ENCODE measurements at regions not wholly inside any gene's neighbourhood (a gene's known extent, or its start where the extent isn't known, plus 50 kb on each side); places are given as distances from the start of the nearest gene placed in this dataset.
"Not testable (repeated sequence)": the region's sequence is repeated elsewhere in the genome, so short reads cannot be mapped to it uniquely, and the experiment has no call there.

DNA sequence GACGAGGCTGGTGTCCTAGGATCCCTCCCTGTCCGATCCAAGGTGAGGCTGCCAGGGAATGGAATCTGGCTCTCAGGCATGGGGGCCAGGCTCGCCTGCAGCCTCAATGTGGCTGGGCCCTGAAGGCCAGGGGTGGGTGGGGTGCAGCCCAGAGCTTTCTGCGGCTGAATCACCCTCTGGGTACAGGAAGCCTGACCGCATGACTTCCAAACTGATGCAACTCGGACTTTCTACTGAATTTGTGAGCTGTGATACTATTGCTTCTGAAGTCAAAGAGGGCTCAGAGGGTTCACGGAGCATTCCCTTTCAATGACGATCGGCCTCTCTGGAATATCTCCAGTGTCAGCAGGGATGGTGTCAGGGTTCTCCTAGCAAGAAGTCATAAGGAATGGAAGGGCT is 123.7 kb downstream of the METRNL start:
- POLR2A ChIA-PET (ENCODE audit: low non-redundant PET): no interaction called here
- no peak for DNase-seq (ENCODE audit: low spot score)
- Histone ChIP-seq H3K9me3 (ENCODE audit: low read depth, low read length, poor library complexity, severe bottlenecking) (no peaks in the 10 kb centered on the region), H3K27ac (ENCODE audit: low read depth, low read length, poor library complexity, severe bottlenecking) (no peak overlapping the region), H3K4me1 (ENCODE audit: insufficient read depth, low read length, poor library complexity, severe bottlenecking) (no peaks in the 10 kb centered on the region), H3K36me3 (ENCODE audit: insufficient read depth, low read length, poor library complexity, severe bottlenecking) (no peaks in the 10 kb centered on the region), H3K4me3 (ENCODE audit: low read depth, low read length, poor library complexity, severe bottlenecking) (no peak overlapping the region), H3K27me3 (replicated peaks; ENCODE audit: insufficient read depth, low read depth, low read length, poor library complexity) (no peaks in the 10 kb centered on the region)
- intact Hi-C loops (cut with micrococcal nuclease; ENCODE audit: unreplicated experiment): no loop called here
- TF ChIP-seq, protein P1, sequence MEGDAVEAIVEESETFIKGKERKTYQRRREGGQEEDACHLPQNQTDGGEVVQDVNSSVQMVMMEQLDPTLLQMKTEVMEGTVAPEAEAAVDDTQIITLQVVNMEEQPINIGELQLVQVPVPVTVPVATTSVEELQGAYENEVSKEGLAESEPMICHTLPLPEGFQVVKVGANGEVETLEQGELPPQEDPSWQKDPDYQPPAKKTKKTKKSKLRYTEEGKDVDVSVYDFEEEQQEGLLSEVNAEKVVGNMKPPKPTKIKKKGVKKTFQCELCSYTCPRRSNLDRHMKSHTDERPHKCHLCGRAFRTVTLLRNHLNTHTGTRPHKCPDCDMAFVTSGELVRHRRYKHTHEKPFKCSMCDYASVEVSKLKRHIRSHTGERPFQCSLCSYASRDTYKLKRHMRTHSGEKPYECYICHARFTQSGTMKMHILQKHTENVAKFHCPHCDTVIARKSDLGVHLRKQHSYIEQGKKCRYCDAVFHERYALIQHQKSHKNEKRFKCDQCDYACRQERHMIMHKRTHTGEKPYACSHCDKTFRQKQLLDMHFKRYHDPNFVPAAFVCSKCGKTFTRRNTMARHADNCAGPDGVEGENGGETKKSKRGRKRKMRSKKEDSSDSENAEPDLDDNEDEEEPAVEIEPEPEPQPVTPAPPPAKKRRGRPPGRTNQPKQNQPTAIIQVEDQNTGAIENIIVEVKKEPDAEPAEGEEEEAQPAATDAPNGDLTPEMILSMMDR (conservative IDR thresholded peaks at IDR 0.05; ENCODE audit: low read depth, low read length): no peak
- no peak for TF ChIP-seq EZH2 (IDR thresholded peaks at IDR 0.05; ENCODE audit: borderline replicate concordance, low read depth, low read length, poor library complexity, severe bottlenecking)
- no TSS peak for BruUV-seq (replicated peaks)
- CTCF ChIA-PET: no interaction called here

DNA sequence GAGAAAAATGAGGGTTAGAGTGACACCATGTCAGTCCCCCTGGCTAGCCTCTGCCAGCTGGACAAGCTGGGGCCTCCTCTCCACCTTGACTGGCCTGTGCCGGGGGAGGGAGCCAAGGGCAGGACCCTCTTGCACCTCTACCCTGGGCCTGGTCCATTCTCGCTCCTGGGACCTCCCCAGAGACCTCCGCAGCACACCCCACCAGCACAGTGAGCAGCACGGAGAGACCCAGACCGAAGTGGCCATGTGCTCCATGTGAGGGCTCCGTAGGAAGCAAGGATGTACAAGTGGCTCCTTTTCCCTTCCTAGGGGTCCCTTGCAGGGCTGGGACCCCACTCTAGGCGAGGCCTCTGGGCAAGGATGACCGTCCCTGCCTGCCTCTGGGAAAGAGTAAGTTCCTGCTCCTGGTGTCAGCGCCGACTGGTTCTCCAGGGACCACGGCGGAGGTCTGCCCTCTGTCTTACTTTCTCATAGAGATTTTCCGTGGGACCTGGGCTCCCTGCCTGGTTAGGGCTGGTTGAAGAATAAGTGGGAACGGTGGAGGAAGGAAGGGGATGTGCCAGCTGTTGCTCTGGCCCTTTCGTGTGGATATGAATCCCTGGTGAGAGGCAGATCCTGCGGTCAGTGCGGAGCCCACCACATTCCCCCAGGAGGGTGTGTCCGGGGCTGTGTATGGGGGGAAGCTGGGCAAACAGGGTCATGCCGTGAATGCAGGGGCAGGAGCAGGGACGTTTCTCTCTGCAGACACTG is 124.2 kb downstream of the METRNL start:
- Histone ChIP-seq H3K36me3 (ENCODE audit: insufficient read depth, low read length, poor library complexity, severe bottlenecking) (no peaks in the 10 kb centered on the region), H3K4me3 (ENCODE audit: low read depth, low read length, poor library complexity, severe bottlenecking) (no peak overlapping the region), H3K9me3 (ENCODE audit: low read depth, low read length, poor library complexity, severe bottlenecking) (no peaks in the 10 kb centered on the region), H3K27me3 (replicated peaks; ENCODE audit: insufficient read depth, low read depth, low read length, poor library complexity) (no peaks in the 10 kb centered on the region), H3K4me1 (ENCODE audit: insufficient read depth, low read length, poor library complexity, severe bottlenecking) (no peaks in the 10 kb centered on the region), H3K27ac (ENCODE audit: low read depth, low read length, poor library complexity, severe bottlenecking) (no peak overlapping the region)
- ChIA-PET CTCF (no interaction called here), POLR2A (ENCODE audit: low non-redundant PET) (no interaction called here)
- BruUV-seq (replicated peaks): no TSS peak
- TF ChIP-seq EZH2 (IDR thresholded peaks at IDR 0.05; ENCODE audit: borderline replicate concordance, low read depth, low read length, poor library complexity, severe bottlenecking): no peak
- TF ChIP-seq, protein P1 (conservative IDR thresholded peaks at IDR 0.05; ENCODE audit: low read depth, low read length): no peak
- intact Hi-C loops (cut with micrococcal nuclease; ENCODE audit: unreplicated experiment): no loop called here
- no peak for DNase-seq (ENCODE audit: low spot score)

DNA sequence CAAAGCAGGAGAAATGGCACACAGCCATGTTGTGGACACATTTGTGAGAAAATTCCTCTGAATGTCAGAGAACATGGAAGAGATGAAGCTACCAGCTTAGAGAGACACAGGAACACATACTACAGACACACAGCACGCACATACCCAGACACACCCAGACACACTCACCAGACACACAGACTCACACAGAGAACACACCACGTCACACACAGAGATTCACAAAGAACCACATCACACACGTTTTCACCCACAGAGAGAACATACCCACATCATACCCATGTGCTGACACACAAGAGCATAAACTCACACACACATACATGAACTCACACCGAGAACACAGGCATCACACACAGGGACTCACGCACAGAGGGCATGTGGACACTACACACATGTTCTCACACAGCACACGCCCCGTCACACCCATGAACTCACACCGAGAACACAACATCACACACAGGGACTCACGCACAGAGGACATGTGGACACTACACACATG is 124.9 kb downstream of the METRNL start:
- no peaks in the 10 kb centered on the region for H3K9me3 ChIP-seq (ENCODE audit: low read depth, low read length, poor library complexity, severe bottlenecking)
- H3K36me3 ChIP-seq (ENCODE audit: insufficient read depth, low read length, poor library complexity, severe bottlenecking): no peaks in the 10 kb centered on the region
- no peak for TF ChIP-seq EZH2 (IDR thresholded peaks at IDR 0.05; ENCODE audit: borderline replicate concordance, low read depth, low read length, poor library complexity, severe bottlenecking)
- TF ChIP-seq, protein P1 (conservative IDR thresholded peaks at IDR 0.05; ENCODE audit: low read depth, low read length): no peak
- POLR2A ChIA-PET (ENCODE audit: low non-redundant PET): no interaction called here
- no TSS peak for BruUV-seq (replicated peaks)
- CTCF ChIA-PET: no interaction called here
- no peaks in the 10 kb centered on the region for H3K27me3 ChIP-seq (replicated peaks; ENCODE audit: insufficient read depth, low read depth, low read length, poor library complexity)
- intact Hi-C loops (cut with micrococcal nuclease; ENCODE audit: unreplicated experiment): no loop called here
- DNase-seq (ENCODE audit: low spot score): no peak
- no peak overlapping the region for H3K4me3 ChIP-seq (ENCODE audit: low read depth, low read length, poor library complexity, severe bottlenecking)
- no peak overlapping the region for H3K27ac ChIP-seq (ENCODE audit: low read depth, low read length, poor library complexity, severe bottlenecking)
- no peaks in the 10 kb centered on the region for H3K4me1 ChIP-seq (ENCODE audit: insufficient read depth, low read length, poor library complexity, severe bottlenecking)

DNA sequence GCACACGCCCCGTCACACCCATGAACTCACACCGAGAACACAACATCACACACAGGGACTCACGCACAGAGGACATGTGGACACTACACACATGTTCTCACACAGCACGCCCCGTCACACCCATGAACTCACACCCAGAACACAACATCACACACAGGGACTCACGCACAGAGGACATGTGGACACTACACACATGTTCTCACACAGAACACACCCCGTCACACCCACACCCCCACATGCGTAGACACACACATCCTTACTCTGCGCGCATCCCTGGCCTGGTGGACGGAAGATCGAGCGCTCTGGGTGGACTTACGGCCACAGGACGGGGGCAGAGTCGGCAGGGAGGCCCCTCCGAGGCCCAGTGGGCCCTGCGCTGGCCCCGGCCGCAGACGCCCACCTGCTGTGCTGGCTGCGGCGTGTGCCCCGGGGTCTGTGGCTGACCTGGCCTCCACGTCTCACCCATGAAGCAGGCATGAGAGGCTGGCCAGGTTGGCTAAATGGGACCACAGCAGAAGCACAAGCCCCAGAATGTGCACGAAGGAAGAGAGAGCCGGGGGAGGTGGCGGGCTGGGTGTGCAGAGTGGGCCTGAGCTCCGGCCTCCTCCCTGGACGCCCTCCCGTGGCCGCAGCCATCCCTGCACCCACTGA is 125.5 kb downstream of the METRNL start:
- H3K27me3 ChIP-seq (replicated peaks; ENCODE audit: insufficient read depth, low read depth, low read length, poor library complexity); CTCF ChIA-PET; H3K9me3 ChIP-seq (ENCODE audit: low read depth, low read length, poor library complexity, severe bottlenecking); H3K27ac ChIP-seq (ENCODE audit: low read depth, low read length, poor library complexity, severe bottlenecking); DNase-seq (ENCODE audit: low spot score); H3K4me3 ChIP-seq (ENCODE audit: low read depth, low read length, poor library complexity, severe bottlenecking); H3K4me1 ChIP-seq (ENCODE audit: insufficient read depth, low read length, poor library complexity, severe bottlenecking); intact Hi-C loops (cut with micrococcal nuclease; ENCODE audit: unreplicated experiment); POLR2A ChIA-PET (ENCODE audit: low non-redundant PET); H3K36me3 ChIP-seq (ENCODE audit: insufficient read depth, low read length, poor library complexity, severe bottlenecking); BruUV-seq (replicated peaks): not testable (repeated sequence)

All from A673 (cell line).